Astrocyte of the cerebellum (primary cell): ENCODE measurements at regions not wholly inside any gene's neighbourhood (a gene's known extent, or its start where the extent isn't known, plus 50 kb on each side); places are given as distances from the start of the nearest gene placed in this dataset.

ENCODE experiments used
- DNase-seq: peaks from one replicate; pipeline ENCODE4 v3.0.0-alpha.2; 2011; ENCODE audit warnings: low read depth
- H3K4me3 ChIP-seq: 2 replicates; pipeline ENCODE4 v1.5.1; 2011; ENCODE audit warnings: mild to moderate bottlenecking, low read depth, low read length, moderate library complexity
- in situ Hi-C: cut with HindIII; loops from 2 replicates; pipeline ENCODE4 v1.10.0; 2017; ENCODE audit warnings: low sequenced_read_pairs
- TF ChIP-seq, protein P1 (sequence below): IDR thresholded peaks from 2 replicates; pipeline ENCODE4 v1.5.1; 2012; ENCODE audit warnings: low read length, low read depth, moderate library complexity, mild to moderate bottlenecking; ENCODE audit errors: missing control alignments

DNA sequence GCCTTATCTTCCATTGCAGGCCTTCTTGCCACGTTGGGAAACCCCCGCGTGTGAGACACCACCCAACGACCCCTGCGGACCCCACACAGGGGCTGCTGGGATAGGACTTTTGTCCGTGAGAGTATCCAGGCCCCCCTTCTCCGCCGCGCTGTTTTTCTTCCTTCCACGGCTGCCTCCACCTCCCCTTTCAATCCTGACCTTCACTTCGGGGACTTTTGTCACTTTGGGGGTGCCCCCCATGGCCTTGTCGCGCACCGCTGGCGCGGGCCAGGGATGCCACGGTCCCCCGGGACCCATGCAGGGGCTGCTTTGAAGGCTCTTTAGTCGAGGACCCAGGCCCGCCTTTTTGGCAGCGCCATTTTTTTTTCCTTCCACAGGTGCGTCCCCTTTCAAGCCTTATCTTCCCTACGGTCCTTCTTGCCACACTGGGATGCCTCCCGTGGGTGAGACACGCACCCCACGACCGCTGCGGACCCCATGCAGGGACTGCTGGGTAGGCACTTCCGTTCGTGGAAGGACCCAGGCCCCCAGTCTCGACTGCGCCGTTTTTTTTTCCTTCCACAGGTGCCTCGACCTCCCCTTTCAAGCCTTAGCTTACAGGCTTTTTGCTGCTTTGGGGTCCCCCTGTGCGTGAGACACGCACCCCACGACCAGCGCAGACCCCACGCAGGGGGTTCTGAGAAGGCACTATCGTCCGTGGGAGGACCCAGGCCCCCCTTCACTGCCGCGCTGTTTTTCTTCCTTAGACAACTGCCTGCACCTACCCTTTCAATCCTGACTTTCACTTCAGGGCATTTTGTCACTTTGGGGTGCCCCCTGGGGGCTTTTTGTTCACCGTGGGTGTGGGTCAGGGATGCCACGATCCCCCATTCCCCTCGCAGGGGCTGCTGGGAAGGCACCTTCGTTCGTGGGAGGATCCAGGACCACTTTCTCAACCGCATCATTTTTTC lies 267.4 kb downstream of the ALG10 start:
- H3K4me3 ChIP-seq: no peak overlapping the region
- no peak for DNase-seq
- in situ Hi-C loops: no loop called here
- TF ChIP-seq, protein P1, sequence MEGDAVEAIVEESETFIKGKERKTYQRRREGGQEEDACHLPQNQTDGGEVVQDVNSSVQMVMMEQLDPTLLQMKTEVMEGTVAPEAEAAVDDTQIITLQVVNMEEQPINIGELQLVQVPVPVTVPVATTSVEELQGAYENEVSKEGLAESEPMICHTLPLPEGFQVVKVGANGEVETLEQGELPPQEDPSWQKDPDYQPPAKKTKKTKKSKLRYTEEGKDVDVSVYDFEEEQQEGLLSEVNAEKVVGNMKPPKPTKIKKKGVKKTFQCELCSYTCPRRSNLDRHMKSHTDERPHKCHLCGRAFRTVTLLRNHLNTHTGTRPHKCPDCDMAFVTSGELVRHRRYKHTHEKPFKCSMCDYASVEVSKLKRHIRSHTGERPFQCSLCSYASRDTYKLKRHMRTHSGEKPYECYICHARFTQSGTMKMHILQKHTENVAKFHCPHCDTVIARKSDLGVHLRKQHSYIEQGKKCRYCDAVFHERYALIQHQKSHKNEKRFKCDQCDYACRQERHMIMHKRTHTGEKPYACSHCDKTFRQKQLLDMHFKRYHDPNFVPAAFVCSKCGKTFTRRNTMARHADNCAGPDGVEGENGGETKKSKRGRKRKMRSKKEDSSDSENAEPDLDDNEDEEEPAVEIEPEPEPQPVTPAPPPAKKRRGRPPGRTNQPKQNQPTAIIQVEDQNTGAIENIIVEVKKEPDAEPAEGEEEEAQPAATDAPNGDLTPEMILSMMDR: no peak

DNA sequence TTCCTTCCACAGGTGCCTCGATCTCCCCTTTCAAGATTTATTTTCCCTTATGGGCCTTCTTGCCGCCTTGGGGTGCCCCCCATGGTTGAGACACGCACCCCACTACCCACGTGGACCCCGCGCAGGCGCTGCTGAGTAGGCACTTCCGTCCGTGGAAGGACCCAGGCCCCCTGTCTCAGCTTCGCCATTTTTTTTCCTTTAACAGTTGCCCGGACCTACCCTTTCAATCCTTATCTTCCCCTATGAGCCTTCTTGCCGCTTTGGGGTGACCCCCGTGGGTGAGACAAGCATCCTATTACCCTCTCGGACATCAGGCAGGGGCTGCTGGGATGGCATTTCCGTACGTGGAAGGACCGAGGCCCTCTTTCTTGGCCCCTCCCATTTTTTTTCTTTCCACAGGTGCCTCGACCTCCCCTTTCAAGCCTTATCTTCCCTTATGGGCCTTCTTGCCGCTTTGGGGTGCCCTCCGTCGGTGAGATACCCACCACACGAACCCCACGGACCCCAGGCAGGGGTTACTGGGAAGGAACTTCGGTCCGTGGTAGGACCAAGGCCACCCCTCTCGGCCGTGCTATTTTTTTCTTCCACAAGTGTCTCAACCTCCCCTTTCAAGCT lies 268.2 kb downstream of the ALG10 start:
- TF ChIP-seq, protein P1: no peak
- in situ Hi-C loops: no loop called here
- DNase-seq: no peak
- H3K4me3 ChIP-seq: no peak overlapping the region

DNA sequence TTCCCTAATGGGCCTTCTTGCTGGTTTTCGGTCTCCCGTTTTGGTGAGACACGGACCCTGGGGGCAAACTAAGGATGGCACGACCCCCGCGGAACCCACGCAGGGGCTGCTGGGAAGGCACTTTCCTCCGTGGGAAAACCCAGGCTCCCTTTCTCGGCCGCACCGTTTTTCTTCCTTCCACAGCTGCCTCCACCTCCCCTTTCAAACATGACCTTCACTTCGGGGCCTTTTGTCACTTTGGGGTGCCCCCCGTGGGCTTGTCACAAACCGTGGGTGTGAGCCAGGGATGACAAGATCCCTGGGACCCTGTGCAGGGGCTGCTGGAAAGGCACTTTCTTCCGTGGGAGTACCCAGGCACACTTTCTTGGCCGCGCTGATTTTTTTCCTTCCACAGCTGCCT lies 268.7 kb downstream of the ALG10 start:
- DNase-seq: no peak
- in situ Hi-C loops: no loop called here
- no peak overlapping the region for H3K4me3 ChIP-seq
- TF ChIP-seq, protein P1: no peak

DNA sequence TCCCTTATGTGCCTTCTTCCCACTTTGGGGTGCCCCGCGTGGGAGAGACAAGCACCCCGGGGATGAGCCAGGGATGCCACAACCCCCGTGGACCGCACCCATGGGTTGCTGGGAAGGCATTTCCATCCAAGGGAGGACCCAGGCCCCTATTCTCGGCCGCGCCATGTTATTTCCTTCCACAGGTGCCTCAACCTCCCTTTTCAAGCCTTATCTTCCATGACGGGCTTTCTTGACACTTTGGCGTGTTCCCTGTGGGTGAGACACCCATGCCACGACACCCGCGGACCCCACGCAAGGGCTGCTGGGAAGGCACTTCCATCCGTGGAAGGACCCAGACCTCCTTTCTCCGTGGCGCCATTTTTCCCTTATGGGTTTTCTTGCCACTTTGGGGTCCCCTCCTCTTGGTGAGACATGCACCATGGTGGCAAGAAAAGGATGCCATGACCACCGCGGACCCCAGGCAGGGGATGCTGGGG lies 269.2 kb downstream of the ALG10 start:
- no peak for DNase-seq
- no peak overlapping the region for H3K4me3 ChIP-seq
- in situ Hi-C loops: no loop called here
- TF ChIP-seq, protein P1: no peak

DNA sequence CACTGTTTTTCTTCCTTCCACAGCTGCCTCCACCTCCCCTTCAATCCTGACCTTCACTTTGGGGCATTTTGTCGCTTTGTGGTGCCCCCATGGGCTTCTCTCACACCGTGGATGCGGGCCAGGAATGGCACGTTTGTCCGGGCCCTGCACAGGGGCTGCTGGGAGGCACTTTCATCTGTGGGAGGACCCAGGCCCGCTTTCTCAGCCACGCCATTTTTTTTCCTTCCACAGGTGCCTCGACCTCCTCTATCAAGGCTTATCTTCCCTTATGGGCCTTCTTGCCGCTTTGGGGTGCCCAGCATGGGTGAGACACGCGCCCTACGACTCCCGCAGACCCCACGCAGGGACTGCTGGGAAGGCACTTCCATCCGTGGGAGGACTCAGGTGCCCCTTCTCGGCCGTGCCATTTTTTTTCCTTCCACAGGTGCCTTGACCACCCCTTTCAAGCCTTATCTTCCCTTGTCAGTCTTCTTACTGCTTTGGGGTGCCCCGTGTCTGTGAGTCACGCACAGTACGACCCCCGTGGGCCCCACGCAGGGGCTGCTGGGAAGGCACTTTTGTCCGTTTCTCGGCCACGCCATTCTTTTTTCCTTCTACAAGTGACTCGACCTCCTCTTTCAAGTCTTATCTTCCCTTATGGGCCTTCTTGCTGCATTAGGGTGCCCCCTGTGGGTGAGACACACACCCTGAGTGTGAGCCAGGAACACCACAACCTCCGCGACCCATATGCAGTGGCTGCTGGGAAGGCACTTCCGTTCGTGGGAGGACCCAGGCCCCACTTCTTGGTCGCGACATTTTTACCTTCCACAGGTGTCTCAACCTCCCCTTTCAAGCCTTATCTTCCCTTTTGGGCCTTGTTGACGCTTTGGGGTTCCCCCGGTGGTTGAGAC lies 270.7 kb downstream of the ALG10 start:
- no peak overlapping the region for H3K4me3 ChIP-seq
- TF ChIP-seq, protein P1: no peak
- DNase-seq: no peak
- in situ Hi-C loops: no loop called here

DNA sequence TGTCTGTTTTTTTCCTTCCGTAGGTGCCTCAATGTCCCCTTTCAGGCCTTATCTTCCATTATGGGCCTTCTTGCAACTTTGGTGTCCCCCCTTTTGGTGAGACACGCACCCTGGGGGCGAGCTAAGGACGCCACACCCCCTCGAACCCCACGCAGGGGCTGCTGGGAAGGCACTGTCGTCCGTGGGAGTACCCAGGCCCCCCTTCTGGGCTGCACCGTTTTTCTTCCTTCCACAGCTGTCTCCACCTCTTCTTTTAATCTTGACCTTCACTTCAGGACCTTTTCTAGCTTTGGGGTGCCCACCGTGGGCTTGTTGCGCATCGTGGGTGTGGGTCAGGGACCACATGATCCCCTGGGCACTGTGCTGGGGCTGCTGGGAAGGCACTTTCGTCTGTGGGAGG lies 271.8 kb downstream of the ALG10 start:
- TF ChIP-seq, protein P1: no peak
- no peak for DNase-seq
- no peak overlapping the region for H3K4me3 ChIP-seq
- in situ Hi-C loops: no loop called here
